Ovary (tissue), 3 donors: ENCODE measurements at regions not wholly inside any gene's neighbourhood (a gene's known extent, or its start where the extent isn't known, plus 50 kb on each side); places are given as distances from the start of the nearest gene placed in this dataset.

Source experiments
- EP300 ChIP-seq: sonication (generic); formaldehyde crosslinking; IDR thresholded peaks from one replicate; pipeline ENCODE4 v1.6.1; 2017; ENCODE audit warnings: antibody characterized with exemption
- POLR2A ChIP-seq: fragments of 450-650 bp; IDR thresholded peaks from one replicate; pipeline ENCODE4 v1.6.1; 2017; ENCODE audit warnings: antibody characterized with exemption, mild to moderate bottlenecking, moderate library complexity
- TF ChIP-seq, protein P1 (sequence below), 3 donors: fragments of 450-650 bp in 2 of 3; fragments of 200-600 bp in 1 of 3; IDR thresholded peaks; one replicate each; pipeline versions ENCODE4 v1.5.1 to v1.8.0; 2016 to 2022; ENCODE audit warnings: antibody characterized with exemption in 3 of 3, mild to moderate bottlenecking in 1 of 3
- donor health status: DM: no; HTN: no; CAD: no.

DNA sequence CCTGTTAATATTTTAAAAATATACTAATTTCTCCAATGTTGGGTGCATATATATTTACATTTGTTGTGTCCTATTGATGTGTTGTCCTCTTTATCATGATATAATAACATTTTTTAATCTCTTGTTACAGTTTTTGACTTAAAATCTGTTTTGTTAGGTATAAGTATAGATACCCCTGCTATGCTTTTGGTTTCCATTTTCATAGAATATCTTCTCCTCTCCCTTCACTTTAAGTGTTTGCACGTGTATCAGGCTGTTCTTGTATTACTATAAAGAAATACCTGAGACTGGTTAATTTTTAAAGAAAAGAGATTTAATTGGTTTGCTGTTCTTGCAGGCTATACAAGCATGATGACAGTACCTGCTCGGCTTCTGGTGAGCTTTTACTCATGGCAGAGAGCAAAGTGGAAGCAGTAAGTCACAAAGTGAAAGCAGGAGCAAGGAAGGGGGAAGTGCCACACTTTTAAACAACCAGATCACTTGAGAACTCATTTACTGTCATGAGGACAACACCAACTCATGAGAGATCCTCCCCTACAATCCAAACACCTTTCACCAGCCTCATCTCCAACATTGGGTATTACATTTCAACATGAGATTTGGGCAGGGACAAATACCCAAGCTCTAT lies 340.5 kb upstream of the SYNCRIP start:
- TF ChIP-seq, protein P1, sequence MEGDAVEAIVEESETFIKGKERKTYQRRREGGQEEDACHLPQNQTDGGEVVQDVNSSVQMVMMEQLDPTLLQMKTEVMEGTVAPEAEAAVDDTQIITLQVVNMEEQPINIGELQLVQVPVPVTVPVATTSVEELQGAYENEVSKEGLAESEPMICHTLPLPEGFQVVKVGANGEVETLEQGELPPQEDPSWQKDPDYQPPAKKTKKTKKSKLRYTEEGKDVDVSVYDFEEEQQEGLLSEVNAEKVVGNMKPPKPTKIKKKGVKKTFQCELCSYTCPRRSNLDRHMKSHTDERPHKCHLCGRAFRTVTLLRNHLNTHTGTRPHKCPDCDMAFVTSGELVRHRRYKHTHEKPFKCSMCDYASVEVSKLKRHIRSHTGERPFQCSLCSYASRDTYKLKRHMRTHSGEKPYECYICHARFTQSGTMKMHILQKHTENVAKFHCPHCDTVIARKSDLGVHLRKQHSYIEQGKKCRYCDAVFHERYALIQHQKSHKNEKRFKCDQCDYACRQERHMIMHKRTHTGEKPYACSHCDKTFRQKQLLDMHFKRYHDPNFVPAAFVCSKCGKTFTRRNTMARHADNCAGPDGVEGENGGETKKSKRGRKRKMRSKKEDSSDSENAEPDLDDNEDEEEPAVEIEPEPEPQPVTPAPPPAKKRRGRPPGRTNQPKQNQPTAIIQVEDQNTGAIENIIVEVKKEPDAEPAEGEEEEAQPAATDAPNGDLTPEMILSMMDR (IDR thresholded peaks at IDR 0.05) = no peak
- TF ChIP-seq EP300 (no peak), POLR2A (no peak)
